Stimulated activated CD4-positive, alpha-beta T cell treated with anti-CD3 and anti-CD28 coated beads, Interleukin-2, amount 100 ng/mL, for 24 hours (primary cell): ENCODE measurements at regions not wholly inside any gene's neighbourhood (a gene's known extent, or its start where the extent isn't known, plus 50 kb on each side); places are given as distances from the start of the nearest gene placed in this dataset.

Experiments
- DNase-seq, 2 donors: peaks; one replicate each; pipeline ENCODE4 v3.0.0-alpha.2; 2020

DNA sequence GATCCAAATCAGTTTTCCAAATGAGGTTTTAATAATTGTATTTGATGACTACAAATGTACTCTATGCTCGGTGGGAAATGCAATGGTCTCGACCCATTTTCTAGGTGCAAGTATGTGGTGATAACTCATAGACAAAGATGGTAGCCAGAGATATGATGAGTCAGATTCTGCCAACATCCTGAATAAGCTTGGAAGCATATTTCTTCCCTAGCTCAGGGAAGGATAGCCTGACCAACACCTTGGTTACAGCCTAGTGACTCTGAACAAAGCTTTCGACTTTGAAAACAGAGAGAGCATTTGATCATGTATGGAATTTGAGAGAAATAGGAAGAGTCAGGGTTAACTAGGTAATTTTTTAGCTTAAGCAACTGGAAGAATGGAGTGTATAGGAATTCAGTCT lies 128.3 kb upstream of the MYOCD start:
- no peak for DNase-seq

DNA sequence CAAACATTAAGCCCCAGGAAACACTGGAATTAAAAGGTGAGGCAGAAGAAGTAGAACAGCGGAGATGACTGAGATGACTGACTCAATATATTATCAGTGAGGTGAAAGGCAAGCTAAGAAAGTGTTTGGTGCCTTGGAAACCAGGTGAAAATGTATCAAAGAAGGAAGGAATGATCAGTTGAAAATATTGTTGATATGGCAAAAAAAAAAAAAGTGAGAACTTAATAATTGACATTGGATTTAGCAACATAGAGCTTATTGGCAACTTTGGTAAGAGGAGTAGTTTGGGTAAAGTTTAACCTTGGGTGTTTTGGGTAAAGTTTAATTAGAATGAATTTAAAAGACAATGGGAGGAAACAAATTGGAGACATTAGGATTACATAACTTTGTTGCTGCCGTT lies 127.7 kb upstream of the MYOCD start:
- no peak for DNase-seq

GRCh38 chr17:12545877-12546513 lies 119.7 kb upstream of the MYOCD start:
- peak in 1 of 2 donors; percentile 2 for DNase-seq

DNA sequence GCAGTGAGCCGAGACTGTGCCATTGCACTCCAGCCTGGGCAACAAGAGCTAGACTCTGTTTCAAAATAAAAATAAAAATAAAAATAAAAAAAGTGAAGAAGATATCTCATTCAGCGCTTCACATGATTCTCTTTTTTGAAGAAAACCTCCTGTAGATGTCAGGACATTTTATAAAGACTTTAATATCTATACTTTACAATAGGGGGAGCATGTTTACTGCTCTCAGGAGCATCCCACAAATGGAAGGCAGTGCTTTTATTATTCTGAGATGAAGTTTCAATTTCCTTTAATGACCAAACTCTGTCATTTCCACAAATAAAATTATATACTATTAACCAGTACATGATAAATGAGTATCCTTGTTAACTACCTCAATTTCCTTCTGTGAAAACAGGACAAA lies 118.7 kb upstream of the MYOCD start:
- no peak for DNase-seq

GRCh38 chr17:12547831-12548230 lies 117.9 kb upstream of the MYOCD start:
- DNase-seq, result no peak

- DNase-seq, result no peak
Measured at GRCh38 chr17:12548558-12548957, 117.1 kb upstream of the MYOCD start.

- no peak for DNase-seq
Measured at GRCh38 chr17:12549499-12550041, 116.1 kb upstream of the MYOCD start.

GRCh38 chr17:12553625-12554024 lies 112.1 kb upstream of the MYOCD start:
- no peak for DNase-seq

DNA sequence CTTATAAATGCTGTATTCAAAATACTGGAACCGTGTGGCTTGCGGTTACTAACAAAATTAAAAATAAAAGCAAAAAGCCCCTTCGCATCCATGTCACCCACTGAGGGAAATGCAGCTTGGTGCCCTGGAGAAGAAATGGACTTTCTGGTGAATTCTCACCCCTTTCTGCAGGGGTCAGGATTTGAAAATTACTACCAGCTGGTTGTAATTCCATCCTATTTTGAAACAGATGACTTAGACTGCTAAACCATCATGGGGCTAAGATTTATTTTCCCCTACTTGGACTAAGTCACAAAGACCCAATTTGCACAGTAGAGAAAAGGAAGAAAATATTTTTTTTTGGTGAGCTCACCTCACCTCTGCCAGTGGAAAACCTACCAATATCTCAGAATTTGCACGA lies 111.4 kb upstream of the MYOCD start:
- DNase-seq, result no peak

DNA sequence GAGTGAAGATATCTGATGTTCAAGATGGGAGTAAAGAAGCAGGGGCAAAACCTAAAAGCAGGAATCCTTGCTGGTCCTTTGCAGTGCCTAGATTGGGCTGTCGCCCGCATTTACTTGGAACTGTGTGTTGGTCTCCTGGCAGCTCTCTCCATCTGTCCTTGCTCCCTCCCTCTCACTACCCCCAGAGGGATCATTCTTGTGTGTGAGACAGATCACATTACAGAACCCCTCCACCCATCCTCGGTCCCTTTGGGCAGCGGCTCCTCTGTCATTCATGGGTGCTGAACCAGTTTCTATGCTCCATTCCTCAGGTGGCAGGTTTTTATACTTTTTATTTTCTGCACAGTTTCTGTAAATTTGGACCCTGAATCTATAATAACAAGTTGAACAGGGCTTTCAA lies 99.4 kb upstream of the MYOCD start:
- DNase-seq, result no peak

DNA sequence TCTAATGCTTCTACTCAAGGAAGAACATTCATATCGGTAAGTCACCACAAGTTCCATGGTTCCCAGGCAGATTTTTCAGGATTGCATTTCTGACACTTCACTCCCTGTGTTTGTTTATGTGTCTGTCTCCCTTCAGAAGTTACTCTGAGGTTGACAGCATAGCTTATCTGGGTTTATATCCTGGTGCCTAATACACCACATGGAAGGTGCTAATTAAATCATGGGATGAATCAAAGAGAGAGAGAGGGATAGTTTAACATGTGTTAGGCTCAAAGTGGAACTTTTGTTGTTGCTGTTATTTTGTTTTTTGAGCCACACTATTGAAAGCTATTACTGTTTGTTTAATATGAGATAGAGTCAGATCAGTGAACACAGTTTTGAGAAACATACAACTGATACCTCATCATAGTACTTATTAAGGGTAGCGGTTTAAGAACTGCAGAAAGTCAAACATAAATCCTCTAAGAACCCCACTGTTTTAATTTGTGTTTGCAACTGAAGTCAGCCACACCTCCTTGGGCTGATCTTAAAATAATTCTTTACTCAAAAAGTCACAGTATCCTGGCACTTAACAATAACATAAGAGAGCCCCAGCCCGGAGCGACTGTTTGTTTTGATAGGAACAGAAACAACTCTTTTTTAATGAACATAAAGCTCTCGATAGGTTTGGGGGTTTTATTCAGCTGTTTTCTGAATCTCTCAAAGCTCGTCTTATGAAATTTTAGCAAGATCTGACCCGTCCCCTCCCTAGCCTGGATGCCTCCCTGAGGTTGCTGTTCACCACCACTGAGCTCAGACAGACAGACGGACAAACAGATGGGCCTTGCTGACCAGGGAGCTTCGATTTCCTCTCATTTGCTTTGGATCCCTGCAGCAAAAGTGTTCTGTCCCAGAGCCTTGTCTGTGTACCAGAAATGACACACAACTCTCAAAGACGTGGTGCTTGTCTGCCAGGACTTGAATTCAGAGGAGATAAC lies 98.3 kb upstream of the MYOCD start:
- DNase-seq, result no peak

DNA sequence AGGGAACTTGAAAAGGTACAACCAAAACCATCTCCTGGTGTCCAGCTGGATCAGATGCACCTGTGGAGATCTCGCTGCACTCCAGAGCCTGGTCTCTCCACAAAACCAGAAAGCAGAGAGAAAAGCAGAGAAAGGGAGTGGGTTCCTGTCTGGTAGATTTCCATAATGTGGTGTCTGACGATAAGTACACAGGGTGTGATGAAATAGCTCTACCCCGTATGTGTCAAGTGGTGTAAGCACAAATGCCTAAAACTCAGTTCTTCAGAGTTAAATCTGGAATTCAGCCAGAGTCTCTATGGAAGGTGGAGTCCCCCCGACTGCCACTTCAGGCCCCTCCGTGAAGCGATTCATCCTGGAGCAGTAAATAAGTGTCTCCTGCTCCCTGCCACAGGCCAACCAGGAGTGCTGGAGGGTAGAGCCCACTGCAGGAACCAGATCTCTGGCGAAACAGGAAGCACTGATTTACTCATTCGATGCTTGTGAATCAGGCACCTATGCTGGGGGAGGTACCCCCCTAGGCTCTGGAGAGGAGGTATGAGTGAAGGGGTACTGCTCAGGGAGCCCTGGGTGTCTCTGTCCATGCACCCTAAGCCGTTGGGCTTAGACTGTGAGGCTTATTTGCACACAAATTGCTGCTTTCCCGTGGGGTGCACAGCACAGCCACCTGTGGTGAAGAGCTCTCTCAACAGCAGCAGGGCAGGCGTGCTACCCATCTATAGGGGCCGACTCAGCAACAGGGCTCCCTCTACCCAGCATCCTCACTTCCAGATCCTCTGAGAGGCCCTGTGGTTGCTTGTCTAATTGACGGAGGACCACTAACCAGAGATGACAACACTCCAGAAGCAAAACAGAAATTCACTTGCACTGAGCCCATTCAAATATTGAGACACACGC lies 97.1 kb upstream of the MYOCD start:
- no peak for DNase-seq

- no peak for DNase-seq
Measured at GRCh38 chr17:12571606-12572005, 94.1 kb upstream of the MYOCD start.

- no peak for DNase-seq
Measured at GRCh38 chr17:12574525-12574924, 91.2 kb upstream of the MYOCD start.

- no peak for DNase-seq
Measured at GRCh38 chr17:12575641-12576040, 90.0 kb upstream of the MYOCD start.

DNA sequence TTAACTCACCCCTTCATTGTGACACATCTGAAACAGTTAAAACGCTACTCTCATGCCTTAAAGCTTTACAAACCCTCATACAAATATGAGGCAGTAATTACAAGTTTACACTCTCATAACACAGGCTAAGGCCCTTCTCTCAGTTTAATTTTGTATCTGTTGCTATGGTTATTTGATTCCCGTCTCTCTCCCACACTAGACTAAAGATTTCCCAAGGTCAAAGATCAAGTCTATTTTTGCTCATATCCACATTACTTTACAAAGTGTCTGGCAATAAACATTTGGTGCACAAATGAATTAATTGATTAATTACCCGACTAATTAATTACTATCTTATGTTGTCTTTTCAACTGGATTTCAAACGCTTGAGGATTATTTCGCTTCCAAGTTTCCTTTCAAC lies 86.4 kb upstream of the MYOCD start:
- DNase-seq, result no peak

DNA sequence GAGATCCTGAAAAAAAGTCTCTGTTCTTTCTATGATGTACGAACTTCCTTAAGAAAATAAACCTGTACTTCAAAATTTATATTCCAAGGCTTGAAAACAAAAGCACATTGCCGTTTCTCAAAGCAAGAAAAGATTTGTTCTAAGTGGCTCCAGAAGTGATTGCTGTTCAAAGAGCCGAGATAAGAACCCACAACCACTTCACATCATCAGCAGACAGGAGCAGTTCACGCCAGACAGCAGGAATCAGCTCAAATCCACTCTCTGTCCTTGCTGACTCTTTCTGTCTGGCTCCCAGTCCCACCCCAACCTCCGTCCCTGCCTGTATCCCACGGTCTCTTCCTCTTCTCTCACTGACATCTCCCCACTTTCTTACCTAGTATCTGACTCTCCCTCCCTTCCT lies 85.0 kb upstream of the MYOCD start:
- DNase-seq, result no peak

- DNase-seq, result no peak
Measured at GRCh38 chr17:12584727-12585126, 81.0 kb upstream of the MYOCD start.

DNA sequence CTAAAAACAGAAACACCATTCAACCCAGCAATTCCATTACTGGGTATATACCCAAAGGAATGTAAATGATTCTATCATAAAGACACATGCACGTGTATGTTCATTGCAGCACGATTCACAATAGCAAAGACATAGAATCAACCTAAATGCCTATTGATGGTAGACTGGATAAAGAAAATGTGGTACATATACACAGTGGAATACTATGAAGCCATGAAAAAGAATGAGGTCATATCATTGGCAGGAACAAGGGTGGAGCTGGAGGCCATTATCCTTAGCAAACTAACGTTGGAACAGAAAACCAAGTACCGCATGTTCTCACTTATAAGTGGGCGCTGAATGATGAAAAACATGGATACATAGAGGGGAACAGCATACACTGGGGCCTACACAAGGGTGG lies 77.2 kb upstream of the MYOCD start:
- no peak for DNase-seq

GRCh38 chr17:12590417-12590816 lies 75.3 kb upstream of the MYOCD start:
- DNase-seq, result no peak

DNA sequence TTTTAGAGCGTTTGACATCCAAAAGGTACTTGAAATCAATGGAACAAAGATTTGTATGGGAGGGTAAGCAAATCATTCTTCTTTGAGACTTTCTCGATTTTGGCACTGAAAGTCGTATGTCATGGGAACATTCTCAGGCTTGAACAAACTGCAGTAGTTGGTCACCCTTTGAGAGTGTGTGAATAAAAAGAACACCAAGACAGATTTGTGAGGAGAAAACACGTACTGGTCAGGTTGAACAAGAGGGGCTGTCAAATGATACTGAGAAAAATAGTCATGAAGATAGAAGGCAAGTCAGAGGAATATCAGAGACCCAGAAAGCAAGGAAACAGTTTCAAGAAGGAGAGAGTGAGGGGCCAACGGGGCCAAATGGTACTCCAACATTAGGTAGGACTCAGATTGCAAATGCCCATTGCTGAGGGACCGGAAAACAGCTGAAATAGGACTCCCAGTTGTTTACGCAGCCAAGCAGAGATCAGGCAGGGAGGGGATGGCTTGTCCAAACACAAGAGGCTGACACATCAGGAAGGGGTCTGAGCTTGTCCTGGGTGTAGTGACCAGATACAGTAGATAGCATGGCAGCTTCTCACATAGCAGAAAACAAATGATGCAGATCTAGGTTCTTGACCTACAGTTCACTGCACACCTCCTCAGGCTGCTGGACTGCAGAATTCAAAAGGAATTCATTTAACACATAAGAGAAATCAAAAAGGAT lies 74.5 kb upstream of the MYOCD start:
- DNase-seq, result no peak

- DNase-seq, result no peak
Measured at GRCh38 chr17:12592941-12593340, 72.7 kb upstream of the MYOCD start.
